GM21360 (cell line): ENCODE measurements at regions not wholly inside any gene's neighbourhood (a gene's known extent, or its start where the extent isn't known, plus 50 kb on each side); places are given as distances from the start of the nearest gene placed in this dataset.
"Not testable (repeated sequence)": the region's sequence is repeated elsewhere in the genome, so short reads cannot be mapped to it uniquely, and the experiment has no call there.

ENCODE experiments used
- ATAC-seq: cut with Tn5 transposase; IDR thresholded peaks from one replicate; pipeline ENCODE4 v1.9.1; 2021; ENCODE audit warnings: mild to moderate bottlenecking, moderate library complexity; ENCODE audit not compliant: unreplicated experiment

DNA sequence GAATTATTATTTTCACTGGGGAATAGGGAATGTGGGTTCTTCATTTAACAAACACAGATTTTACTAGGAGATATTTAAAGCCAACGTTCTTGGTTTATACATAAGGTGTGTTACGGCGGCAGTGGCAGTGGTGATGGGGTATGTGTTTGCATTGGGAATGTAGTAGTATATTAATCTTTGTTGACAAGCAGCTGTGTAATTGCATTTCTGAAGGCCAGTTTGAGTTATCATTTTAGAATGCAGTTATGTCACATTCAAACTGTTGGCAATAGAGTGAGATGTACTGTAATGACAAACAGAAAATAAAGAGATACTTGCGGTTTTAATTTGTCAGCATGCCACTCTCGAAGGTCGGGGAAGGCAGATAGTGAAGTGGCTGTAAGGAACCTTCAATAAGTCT is 628.6 kb upstream of the POM121L12 start:
- ATAC-seq: no peak

DNA sequence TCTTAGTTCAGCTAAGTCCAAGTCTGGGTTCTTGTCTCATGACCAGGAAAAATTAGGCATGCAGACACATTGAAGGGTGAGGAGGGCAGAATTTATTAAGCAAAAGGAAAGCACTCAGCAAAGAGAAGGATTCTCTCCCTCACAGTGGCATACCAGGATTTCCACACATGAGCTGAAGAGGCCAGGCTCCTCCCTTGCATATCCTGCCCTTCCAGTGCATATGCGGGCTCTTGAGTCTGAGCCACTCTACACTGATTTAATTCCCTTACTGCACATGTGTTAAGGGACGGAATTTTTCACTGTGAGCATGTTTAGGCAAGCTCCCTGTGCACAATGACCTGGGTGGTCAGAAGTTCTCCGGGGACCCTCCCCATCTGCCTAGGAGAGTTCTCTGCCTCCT is 652.7 kb upstream of the POM121L12 start:
- ATAC-seq: no peak

DNA sequence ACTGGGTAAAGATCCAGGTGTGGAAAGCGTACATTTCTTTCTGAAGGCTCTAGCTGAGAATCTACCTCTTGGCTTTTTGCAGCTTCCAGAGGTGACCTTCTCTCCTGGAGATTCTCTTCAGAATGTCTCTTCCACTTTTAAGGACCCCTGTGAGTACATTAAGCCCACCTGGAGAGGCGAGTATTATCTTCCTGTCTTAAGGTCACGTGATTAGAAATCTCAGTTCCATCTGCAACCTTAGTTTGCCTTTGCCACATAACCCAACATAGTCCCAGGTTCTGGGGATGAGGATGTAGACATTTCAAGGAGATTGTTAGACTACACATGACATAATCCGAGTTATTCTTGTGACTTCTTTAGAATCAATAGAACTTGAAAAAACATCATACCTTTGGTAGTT is 665.5 kb upstream of the POM121L12 start:
- ATAC-seq: no peak

DNA sequence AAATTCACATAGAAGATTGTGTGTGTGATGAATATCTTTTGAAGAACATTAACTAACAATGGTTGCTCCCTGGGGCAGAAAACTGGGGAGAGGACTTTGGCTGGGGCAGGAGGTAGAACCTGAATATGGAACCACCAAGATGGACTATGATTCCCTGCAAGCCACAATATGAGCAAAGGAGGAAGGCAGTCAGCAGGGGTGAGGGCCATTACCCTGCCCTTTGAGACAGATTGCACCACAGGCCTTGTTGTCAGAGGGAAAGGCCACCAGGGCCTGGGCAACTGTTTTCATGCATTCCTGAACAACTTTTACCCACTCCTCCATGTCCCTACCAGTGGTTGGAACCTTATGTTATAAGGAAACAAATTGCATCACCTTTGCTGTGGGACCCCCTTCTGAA is 670.1 kb upstream of the POM121L12 start:
- no peak for ATAC-seq

DNA sequence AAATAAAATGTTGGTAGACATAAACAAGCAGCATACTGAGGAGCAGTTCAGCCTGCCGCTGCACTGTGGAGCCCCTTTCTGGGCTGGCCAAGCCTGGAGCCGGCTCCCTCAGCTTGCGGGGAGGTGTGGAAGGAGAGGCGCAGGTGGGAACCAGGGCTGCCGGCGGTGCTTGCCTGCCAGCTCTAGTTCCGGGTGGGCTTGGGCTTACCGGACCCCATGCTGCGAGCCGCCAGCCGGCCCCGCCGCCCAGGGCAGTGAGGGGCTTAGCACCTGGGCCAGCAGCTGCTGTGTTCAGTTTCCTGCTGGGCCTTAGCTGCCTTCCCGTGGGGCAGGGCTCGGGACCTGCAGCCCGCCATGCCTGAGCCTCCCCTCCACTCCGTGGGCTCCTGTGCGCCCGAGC is 672.9 kb upstream of the POM121L12 start:
- ATAC-seq: no peak

DNA sequence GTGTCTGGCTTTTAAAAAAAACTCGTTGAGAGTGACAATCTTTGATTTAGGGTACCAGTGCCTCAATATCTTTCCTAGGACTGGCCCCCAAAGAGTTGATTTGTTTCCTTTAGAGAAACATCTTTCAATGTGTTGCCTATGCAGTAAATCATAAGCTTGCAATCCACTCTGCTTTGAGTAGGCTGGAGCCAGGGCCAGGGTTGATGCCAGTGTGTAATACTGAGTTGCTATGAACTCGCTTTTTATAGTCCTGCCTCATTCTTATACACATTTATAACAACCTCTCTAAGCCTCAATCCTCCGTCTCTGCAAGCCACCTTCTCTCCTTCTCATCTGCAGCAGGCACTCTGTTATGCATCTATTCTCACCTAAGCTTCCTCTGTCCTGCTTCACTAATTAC is 674.9 kb upstream of the POM121L12 start:
- ATAC-seq: no peak

- ATAC-seq: no peak
Observed at GRCh38 chr7:52355053-52355452, 680.4 kb upstream of the POM121L12 start.

GRCh38 chr7:52352013-52352981 is 683.1 kb upstream of the POM121L12 start:
- ATAC-seq: no peak

- no peak for ATAC-seq
Observed at GRCh38 chr7:52344015-52344414, 691.4 kb upstream of the POM121L12 start.

DNA sequence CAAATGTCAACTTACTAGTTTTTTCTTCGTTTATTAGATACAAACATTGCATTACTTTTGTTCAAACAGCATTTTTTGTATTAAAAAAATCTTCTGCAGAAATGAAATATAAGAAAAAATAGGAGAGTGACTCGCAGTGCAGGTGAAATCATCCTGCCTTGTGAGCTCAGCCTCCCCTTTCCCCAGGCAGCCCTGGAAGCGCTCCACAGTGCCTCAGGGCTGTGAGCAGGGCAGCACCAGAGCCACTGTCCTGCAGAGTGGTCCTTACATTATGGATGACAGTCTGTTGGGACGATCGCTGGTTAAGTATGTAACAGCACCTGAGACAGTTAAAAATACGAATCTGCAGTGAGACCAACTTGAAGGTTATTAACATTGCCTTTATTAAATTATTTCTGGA is 695.4 kb upstream of the POM121L12 start:
- no peak for ATAC-seq

GRCh38 chr7:52328328-52328727 is 707.1 kb upstream of the POM121L12 start:
- ATAC-seq: not testable (repeated sequence)

- ATAC-seq: no peak
Observed at GRCh38 chr7:52325237-52325636, 710.2 kb upstream of the POM121L12 start.

- ATAC-seq: no peak
Observed at GRCh38 chr7:52323202-52323746, 712.2 kb upstream of the POM121L12 start.

- no peak for ATAC-seq
Observed at GRCh38 chr7:52320610-52321009, 714.8 kb upstream of the POM121L12 start.

DNA sequence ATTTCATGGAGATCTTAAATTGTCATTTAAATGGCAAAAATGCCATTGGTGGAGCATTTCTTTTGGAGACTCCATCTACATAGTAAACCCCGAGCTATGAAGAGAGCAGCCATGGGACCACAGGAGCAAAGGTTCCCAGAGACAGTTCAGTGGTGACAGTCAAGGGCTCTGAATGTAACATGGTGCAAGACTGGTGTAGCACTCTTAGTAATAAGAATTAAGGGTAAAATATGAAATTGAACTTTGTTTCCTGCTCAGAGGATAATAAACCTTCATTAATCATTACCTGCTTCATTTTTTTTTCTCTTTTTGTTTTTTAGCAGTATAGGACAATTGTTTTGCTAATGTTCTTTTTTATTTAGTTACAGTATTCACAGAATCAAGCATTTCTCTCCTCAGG is 717.5 kb upstream of the POM121L12 start:
- no peak for ATAC-seq

DNA sequence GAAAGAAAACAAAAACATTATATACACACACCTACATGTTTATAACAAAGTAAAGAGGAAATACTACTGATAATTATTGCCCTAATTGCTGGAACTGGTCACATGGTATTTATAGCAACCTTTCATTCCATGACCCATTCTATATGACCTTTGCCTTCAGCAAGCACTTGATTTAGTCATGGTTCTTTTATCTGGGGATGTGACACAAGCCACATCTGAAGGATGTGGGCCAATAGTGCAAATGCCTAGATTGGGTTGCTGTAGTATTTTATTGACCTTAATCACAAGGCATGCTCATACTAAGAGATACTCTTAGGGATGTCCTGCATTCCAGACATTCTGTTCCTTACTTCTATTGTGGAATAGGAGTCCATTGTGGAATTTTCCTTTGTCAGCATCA is 723.5 kb upstream of the POM121L12 start:
- ATAC-seq: no peak

- no peak for ATAC-seq
Observed at GRCh38 chr7:52309631-52310030, 725.8 kb upstream of the POM121L12 start.

DNA sequence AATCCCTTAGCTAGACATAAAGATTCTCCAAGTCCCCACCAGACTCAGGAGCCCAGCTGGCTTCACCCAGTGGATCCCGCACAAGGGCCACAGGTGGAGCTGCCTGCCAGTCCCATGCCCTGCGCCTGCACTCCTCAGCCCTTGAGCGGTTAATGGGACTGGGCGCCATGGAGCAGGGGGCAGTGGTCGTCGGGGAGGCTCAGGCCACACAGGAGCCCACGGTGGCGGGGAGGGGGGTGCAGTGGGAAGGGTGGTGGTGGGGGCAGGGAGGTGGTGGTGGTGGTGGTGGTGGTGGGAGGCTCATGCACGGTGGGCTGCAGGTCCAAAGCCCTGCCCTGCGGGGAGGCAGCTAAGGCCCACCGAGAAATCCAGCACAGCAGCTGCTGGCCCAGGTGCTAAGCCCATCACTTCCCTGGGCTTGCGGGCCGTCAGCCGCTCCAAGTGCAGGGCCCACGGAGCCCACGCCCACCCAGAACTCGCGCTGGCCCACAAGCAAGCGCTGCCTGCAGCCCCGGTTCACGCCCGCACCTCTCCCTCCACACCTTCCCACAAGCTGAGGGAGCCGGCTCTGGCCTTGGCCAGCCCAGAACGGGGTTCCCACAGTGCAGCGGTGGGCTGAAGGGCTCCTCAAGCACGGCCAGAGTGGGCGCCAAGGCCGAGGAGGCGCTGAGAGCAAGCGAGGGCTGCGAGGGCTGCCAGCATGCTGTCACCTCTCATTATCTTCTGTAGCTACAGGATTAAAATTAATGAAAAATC is 732.5 kb upstream of the POM121L12 start:
- no peak for ATAC-seq

- no peak for ATAC-seq
Observed at GRCh38 chr7:52297128-52297527, 738.3 kb upstream of the POM121L12 start.

- ATAC-seq: no peak
Observed at GRCh38 chr7:52294942-52295341, 740.5 kb upstream of the POM121L12 start.

GRCh38 chr7:52289247-52289646 is 746.2 kb upstream of the POM121L12 start:
- no peak for ATAC-seq

DNA sequence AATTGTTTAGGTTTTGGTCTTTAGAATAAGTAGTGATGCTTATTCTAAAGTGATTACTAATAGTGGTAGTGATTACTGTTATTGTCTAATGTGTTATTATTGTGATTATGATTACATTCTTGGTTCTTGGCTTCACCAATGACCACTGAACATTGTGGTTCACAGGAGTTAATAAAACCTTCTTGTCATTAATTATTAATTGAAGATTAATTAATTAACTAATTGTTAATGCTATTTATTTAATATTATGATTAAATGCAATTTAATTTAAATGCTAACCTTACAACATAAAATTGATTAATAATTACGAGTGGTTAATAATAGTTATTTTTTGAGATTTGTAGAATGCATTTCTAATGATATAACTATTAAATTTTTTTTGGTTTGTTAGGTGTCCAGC is 747.7 kb upstream of the POM121L12 start:
- ATAC-seq: no peak
